Neural progenitor cell (in vitro differentiated cells): ENCODE measurements at regions not wholly inside any gene's neighbourhood (a gene's known extent, or its start where the extent isn't known, plus 50 kb on each side); places are given as distances from the start of the nearest gene placed in this dataset.
"Not testable (repeated sequence)": the region's sequence is repeated elsewhere in the genome, so short reads cannot be mapped to it uniquely, and the experiment has no call there.

ENCODE experiments used
- DNase-seq: peaks from one replicate; pipeline ENCODE4 v3.0.0-alpha.2; 2016; ENCODE audit warnings: low spot score
- H2AFZ ChIP-seq: fragments of 200-600 bp; sonication (generic); replicated peaks from 2 replicates; pipeline ENCODE4 v1.6.1; 2016; ENCODE audit warnings: antibody characterized with exemption
- H3F3A ChIP-seq: fragments of 200-600 bp; sonication (generic); 2 replicates; pipeline ENCODE4 v1.6.1; 2016; ENCODE audit warnings: antibody characterized with exemption, low read depth
- H3K27ac ChIP-seq: fragments of 200-600 bp; sonication (generic); 2 replicates; pipeline ENCODE4 v1.5.1; 2016; ENCODE audit warnings: mild to moderate bottlenecking
- H3K27me3 ChIP-seq: fragments of 200-600 bp; sonication (generic); 2 replicates; pipeline ENCODE4 v1.6.1; 2016; ENCODE audit warnings: mild to moderate bottlenecking, moderate library complexity
- H3K36me3 ChIP-seq: fragments of 200-600 bp; sonication (generic); 2 replicates; pipeline ENCODE4 v1.5.1; 2016
- H3K4me1 ChIP-seq: fragments of 200-600 bp; sonication (generic); 2 replicates; pipeline ENCODE4 v1.6.1; 2016; ENCODE audit warnings: mixed run types
- H3K4me2 ChIP-seq: fragments of 200-600 bp; sonication (generic); 2 replicates; pipeline ENCODE4 v1.6.1; 2016
- H3K4me3 ChIP-seq: fragments of 200-600 bp; sonication (generic); 2 replicates; pipeline ENCODE4 v1.5.1; 2016
- H3K79me2 ChIP-seq: fragments of 200-600 bp; sonication (generic); 2 replicates; pipeline ENCODE4 v1.6.1; 2016; ENCODE audit warnings: low read depth
- H3K9ac ChIP-seq: fragments of 200-600 bp; sonication (generic); 2 replicates; pipeline ENCODE4 v1.6.1; 2016
- H3K9me3 ChIP-seq: fragments of 200-600 bp; sonication (generic); 2 replicates; pipeline ENCODE4 v1.5.1; 2016; ENCODE audit warnings: low read depth
- H4K20me1 ChIP-seq: fragments of 200-600 bp; sonication (generic); 2 replicates; pipeline ENCODE4 v1.6.1; 2016; ENCODE audit warnings: low read depth
- H3K27ac Mint-ChIP-seq: 3 replicates; pipeline ENCODE4 v1.8.0; 2021; ENCODE audit warnings: mixed read lengths
- H3K27me3 Mint-ChIP-seq: 2 replicates; pipeline ENCODE4 v1.8.0; 2022; ENCODE audit warnings: low read depth, mild to moderate bottlenecking, inconsistent platforms, moderate library complexity, mixed read lengths; ENCODE audit not compliant: insufficient read depth
- H3K36me3 Mint-ChIP-seq: 3 replicates; pipeline ENCODE4 v1.8.0; 2021; ENCODE audit warnings: mixed read lengths
- H3K4me1 Mint-ChIP-seq: 3 replicates; pipeline ENCODE4 v1.8.0; 2021; ENCODE audit warnings: mixed read lengths
- H3K4me3 Mint-ChIP-seq: 3 replicates; pipeline ENCODE4 v1.8.0; 2021; ENCODE audit warnings: mild to moderate bottlenecking, moderate library complexity, mixed read lengths
- H3K9me3 Mint-ChIP-seq: 3 replicates; pipeline ENCODE4 v1.8.0; 2020; ENCODE audit warnings: mixed read lengths
- EZH2 ChIP-seq: fragments of 200-600 bp; sonication (generic); IDR thresholded peaks from 2 replicates; pipeline ENCODE4 v1.6.1; 2017; ENCODE audit warnings: antibody characterized with exemption, mild to moderate bottlenecking, moderate library complexity
- EZH2phosphoT487 ChIP-seq: fragments of 200-600 bp; sonication (generic); IDR thresholded peaks from 2 replicates; pipeline ENCODE4 v1.6.1; 2017; ENCODE audit warnings: antibody characterized with exemption
- TF ChIP-seq, protein P1 (sequence below): fragments of 200-600 bp; sonication (generic); IDR thresholded peaks from 2 replicates; pipeline ENCODE4 v1.5.1; 2017; ENCODE audit warnings: antibody characterized with exemption, mild to moderate bottlenecking

DNA sequence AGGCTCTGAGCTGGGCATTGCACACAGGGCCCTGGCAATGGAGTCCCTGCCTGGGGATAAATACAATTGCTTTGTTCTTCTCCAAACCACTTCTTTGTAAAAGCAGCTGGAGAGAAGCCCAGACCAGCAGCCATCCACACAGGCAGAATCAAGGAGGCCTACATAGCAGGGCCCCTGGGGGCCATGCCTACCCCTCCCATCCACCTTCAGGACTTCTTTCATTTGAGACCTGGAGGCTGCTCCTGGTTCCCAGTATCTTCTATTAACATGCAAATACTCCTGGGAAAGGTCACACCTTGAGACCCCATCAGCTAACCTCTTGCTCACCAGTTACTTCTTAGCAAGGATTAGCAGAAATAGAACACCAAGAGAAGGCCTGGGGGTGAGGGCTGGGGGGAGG, 511.1 kb downstream of the SOX6 start:
- Histone ChIP-seq H3K79me2 (no peaks in the 10 kb centered on the region), H3K27me3 (no peaks in the 10 kb centered on the region), H3K36me3 (no peaks in the 10 kb centered on the region), H3K9me3 (no peaks in the 10 kb centered on the region), H3K4me3 (no peak overlapping the region), H3K4me1 (peaks cover 79% of the 10 kb centered on the region), H2AFZ (no peak overlapping the region), H3F3A (peaks cover 40% of the 10 kb centered on the region), H3K4me2 (peak overlapping the region; percentile 43), H3K9ac (no peak overlapping the region), H3K27ac (peak overlapping the region; percentile 99), H4K20me1 (no peaks in the 10 kb centered on the region)
- peak; percentile 45 for TF ChIP-seq EZH2phosphoT487
- no peak for TF ChIP-seq EZH2
- Mint-ChIP-seq H3K4me3 (peak overlapping the region; percentile 51), H3K27me3 (peaks cover 6% of the 10 kb centered on the region), H3K27ac (peak overlapping the region; percentile 99), H3K4me1 (peaks cover 86% of the 10 kb centered on the region), H3K9me3 (no peaks in the 10 kb centered on the region), H3K36me3 (no peaks in the 10 kb centered on the region)
- DNase-seq: peak; percentile 93

DNA sequence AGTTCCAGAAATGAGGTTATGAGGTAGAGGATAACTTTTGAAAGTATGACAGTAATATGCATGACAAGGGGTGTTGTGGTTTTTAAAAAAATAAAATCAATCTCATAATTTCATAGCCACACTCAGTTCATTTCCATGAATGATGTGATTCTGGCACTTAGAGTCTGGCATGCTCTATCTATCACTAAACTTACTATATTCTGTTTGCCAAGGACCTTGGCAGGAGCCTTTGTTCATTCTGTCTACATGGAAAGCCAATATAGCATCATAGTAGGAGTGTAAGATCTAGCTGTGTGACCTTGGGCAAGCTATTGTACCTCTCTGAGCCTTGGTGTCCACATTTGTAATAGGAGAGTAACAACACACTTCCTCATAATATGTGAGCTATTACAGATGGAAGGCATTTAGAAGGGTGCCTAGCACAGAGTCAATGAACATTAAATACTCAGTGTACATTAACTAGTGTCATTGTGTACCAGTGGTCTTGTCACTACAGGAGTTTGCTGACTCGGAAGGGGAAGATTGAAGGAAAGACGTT, 507.6 kb downstream of the SOX6 start:
- no peaks in the 10 kb centered on the region for H3K36me3 Mint-ChIP-seq
- H3K9me3 ChIP-seq: no peaks in the 10 kb centered on the region
- H3K4me1 ChIP-seq: peaks cover 62% of the 10 kb centered on the region
- no peaks in the 10 kb centered on the region for H4K20me1 ChIP-seq
- H3K27me3 ChIP-seq: no peaks in the 10 kb centered on the region
- no peaks in the 10 kb centered on the region for H3K9me3 Mint-ChIP-seq
- H2AFZ ChIP-seq: no peak overlapping the region
- peaks cover 75% of the 10 kb centered on the region for H3K4me1 Mint-ChIP-seq
- H3K79me2 ChIP-seq: no peaks in the 10 kb centered on the region
- no peak for DNase-seq
- H3K27me3 Mint-ChIP-seq: peaks cover 4% of the 10 kb centered on the region
- no peak overlapping the region for H3K4me3 Mint-ChIP-seq
- H3K27ac Mint-ChIP-seq: peak overlapping the region; percentile 13
- H3K36me3 ChIP-seq: no peaks in the 10 kb centered on the region
- H3F3A ChIP-seq: peaks cover 29% of the 10 kb centered on the region
- H3K4me2 ChIP-seq: no peak overlapping the region
- no peak overlapping the region for H3K4me3 ChIP-seq
- no peak for TF ChIP-seq EZH2phosphoT487
- TF ChIP-seq, protein P1, sequence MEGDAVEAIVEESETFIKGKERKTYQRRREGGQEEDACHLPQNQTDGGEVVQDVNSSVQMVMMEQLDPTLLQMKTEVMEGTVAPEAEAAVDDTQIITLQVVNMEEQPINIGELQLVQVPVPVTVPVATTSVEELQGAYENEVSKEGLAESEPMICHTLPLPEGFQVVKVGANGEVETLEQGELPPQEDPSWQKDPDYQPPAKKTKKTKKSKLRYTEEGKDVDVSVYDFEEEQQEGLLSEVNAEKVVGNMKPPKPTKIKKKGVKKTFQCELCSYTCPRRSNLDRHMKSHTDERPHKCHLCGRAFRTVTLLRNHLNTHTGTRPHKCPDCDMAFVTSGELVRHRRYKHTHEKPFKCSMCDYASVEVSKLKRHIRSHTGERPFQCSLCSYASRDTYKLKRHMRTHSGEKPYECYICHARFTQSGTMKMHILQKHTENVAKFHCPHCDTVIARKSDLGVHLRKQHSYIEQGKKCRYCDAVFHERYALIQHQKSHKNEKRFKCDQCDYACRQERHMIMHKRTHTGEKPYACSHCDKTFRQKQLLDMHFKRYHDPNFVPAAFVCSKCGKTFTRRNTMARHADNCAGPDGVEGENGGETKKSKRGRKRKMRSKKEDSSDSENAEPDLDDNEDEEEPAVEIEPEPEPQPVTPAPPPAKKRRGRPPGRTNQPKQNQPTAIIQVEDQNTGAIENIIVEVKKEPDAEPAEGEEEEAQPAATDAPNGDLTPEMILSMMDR: no peak
- TF ChIP-seq EZH2: no peak
- H3K9ac ChIP-seq: no peak overlapping the region
- no peak overlapping the region for H3K27ac ChIP-seq

DNA sequence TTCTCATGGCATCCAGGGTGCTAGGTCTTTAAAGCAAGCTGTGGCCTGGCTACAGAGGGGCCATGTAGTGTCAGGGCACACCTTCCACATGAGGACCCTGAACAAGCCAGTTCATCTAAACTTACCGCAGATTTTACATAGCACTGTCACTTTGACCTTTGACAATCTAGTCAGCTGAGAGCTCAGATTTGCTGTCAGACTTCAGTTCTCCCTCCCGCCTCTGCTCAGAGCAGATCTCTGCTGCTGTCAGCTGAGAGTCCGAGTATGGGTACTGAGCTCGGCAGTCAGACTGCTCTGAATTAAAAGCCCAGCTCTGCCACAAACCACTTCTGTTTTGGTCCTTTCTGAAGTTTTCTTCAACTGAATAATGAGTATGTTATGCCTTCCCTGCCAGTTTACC, 507.1 kb downstream of the SOX6 start:
- Histone ChIP-seq H3K9ac (no peak overlapping the region), H3K4me2 (no peak overlapping the region), H3K36me3 (no peaks in the 10 kb centered on the region), H3K27ac (no peak overlapping the region), H3K79me2 (no peaks in the 10 kb centered on the region), H2AFZ (no peak overlapping the region), H4K20me1 (no peaks in the 10 kb centered on the region), H3K4me3 (no peak overlapping the region), H3K4me1 (peaks cover 56% of the 10 kb centered on the region), H3F3A (peaks cover 23% of the 10 kb centered on the region), H3K27me3 (no peaks in the 10 kb centered on the region), H3K9me3 (no peaks in the 10 kb centered on the region)
- TF ChIP-seq, protein P1: no peak
- TF ChIP-seq EZH2phosphoT487 (no peak), EZH2 (no peak)
- no peak for DNase-seq
- Mint-ChIP-seq H3K4me1 (peaks cover 72% of the 10 kb centered on the region), H3K36me3 (no peaks in the 10 kb centered on the region), H3K27ac (peak overlapping the region; percentile 13), H3K9me3 (no peaks in the 10 kb centered on the region), H3K27me3 (peaks cover 6% of the 10 kb centered on the region), H3K4me3 (peak overlapping the region; percentile 15)

DNA sequence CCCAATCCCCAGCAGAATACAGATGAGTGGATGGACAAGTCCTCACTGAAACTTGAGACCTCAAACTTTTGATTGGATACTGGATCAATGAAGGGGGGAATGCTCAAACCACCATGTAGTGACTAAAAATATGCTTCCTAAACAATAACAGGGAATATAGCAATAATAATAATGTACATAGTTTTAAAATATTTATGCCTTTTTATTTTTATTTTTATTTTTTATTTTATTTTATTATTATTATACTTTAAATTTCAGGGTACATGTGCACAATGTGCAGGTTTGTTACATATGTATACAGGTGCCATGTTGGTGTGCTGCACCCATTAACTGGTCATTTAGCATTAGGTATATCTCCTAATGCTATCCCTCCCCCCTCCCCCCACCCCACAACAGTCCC, 506.0 kb downstream of the SOX6 start:
- Histone ChIP-seq H3K4me1 (peaks cover 47% of the 10 kb centered on the region), H3F3A (peaks cover 12% of the 10 kb centered on the region)
- H3K36me3 ChIP-seq, H4K20me1 ChIP-seq, H3K27ac Mint-ChIP-seq, H3K36me3 Mint-ChIP-seq, DNase-seq, H3K4me3 Mint-ChIP-seq, H2AFZ ChIP-seq, H3K9ac ChIP-seq, H3K27ac ChIP-seq, H3K27me3 ChIP-seq, H3K4me2 ChIP-seq, H3K9me3 ChIP-seq, H3K4me3 ChIP-seq, H3K27me3 Mint-ChIP-seq, H3K9me3 Mint-ChIP-seq, H3K79me2 ChIP-seq: not testable (repeated sequence)
- H3K4me1 Mint-ChIP-seq: peaks cover 61% of the 10 kb centered on the region
